Sigmoid colon (tissue), 6 donors: ENCODE measurements at regions not wholly inside any gene's neighbourhood (a gene's known extent, or its start where the extent isn't known, plus 50 kb on each side); places are given as distances from the start of the nearest gene placed in this dataset.

Experiments used
- DNase-seq: peaks from one replicate; pipeline ENCODE4 v3.0.0-alpha.2; 2019
- H3K27ac ChIP-seq, 4 donors: fragments of 200-600 bp; sonication (generic); one replicate each; pipeline ENCODE4 v1.5.1; 2016 to 2019; ENCODE audit warnings: mild to moderate bottlenecking in 1 of 4
- H3K27me3 ChIP-seq, 3 donors: fragments of 200-600 bp; sonication (generic); one replicate each; pipeline ENCODE4 v1.5.1; 2019; ENCODE audit warnings: mild to moderate bottlenecking in 1 of 3
- H3K36me3 ChIP-seq, 4 donors: fragments of 200-600 bp; sonication (generic); one replicate each; pipeline ENCODE4 v1.5.1; 2016 to 2019
- H3K4me1 ChIP-seq, 4 donors: fragments of 200-600 bp; sonication (generic); one replicate each; pipeline ENCODE4 v1.5.1; 2017 to 2019
- H3K4me3 ChIP-seq, 4 donors: fragments of 200-600 bp; sonication (generic); one replicate each; pipeline ENCODE4 v1.5.1; 2017 to 2019; ENCODE audit warnings: mild to moderate bottlenecking in 2 of 4, moderate library complexity in 1 of 4
- H3K9me3 ChIP-seq, 4 donors: fragments of 200-600 bp in 3 of 4; sonication (generic) in 3 of 4; one replicate each; pipeline versions ENCODE4 v1.5.1 to v1.6.1; 2013 to 2019
- EP300 ChIP-seq, 4 donors: sonication (generic); formaldehyde crosslinking; IDR thresholded peaks; one replicate each; pipeline ENCODE4 v1.6.1; 2017; ENCODE audit warnings: antibody characterized with exemption in 4 of 4
- POLR2A ChIP-seq, 2 donors: fragments of 450-650 bp; IDR thresholded peaks; one replicate each; pipeline ENCODE4 v1.6.1; 2016; ENCODE audit warnings: antibody characterized with exemption in 2 of 2, mild to moderate bottlenecking in 2 of 2, moderate library complexity in 2 of 2
- POLR2AphosphoS5 ChIP-seq, 4 donors: sonication (generic); formaldehyde crosslinking; IDR thresholded peaks; one replicate each; pipeline ENCODE4 v1.6.1; 2017; ENCODE audit warnings: antibody characterized with exemption in 4 of 4
- WGBS, 2 donors: extraction: QIAGEN DNeasy Blood & Tissue Kit; methylation state at CpG; one replicate each; pipeline ENCODE4 v1.1.7; 2013; 5-methylcytosine and 5-hydroxymethylcytosine counted together
- intact Hi-C: fragments of 100-400 bp; cut with DNase I; formaldehyde crosslinking; loops from one replicate; pipeline ENCODE4 v1.15.1; 2023
- TF ChIP-seq, protein P1 (sequence below), 4 experiments: fragments of 450-650 bp in 3 of 4; fragments of 200-600 bp in 1 of 4; IDR thresholded peaks; one replicate each; pipeline ENCODE4 v1.5.1; 2016 to 2019; ENCODE audit warnings: antibody characterized with exemption in 4 of 4, mild to moderate bottlenecking in 3 of 4, moderate library complexity in 2 of 4
- donor health status: healthy with polysubstance abuse.
- donor health status: healthy.

DNA sequence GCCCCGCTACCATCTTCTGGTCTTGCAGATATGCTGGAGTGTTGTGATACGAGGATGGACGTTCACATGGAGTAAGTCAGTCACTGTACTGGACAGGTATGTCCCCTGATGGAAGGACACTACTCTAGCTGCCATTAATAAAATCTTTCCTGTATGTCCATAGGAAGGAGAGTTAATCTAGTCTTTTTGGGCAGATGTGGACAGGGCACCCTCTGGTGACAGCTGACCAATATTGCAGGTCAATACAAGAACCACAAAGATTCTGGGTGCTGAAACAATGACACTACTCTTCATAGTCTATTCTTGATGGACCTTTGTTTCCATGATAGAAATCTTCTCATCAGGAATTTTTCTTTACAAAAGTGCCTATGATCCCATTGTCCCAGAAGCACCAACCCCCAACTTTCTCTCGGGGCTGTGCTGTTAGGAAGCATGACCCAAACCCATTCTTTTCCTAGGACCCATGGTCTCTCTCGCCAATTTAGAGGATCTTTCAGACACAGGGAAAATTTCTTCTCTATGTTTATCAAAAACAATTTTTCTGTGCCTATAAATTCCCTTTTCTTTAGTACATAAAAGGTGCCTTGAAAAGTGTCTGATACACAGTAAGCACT, 376.9 kb downstream of the DTWD2 start:
- Histone ChIP-seq H3K27ac (no peak overlapping the region), H3K4me3 (no peak overlapping the region), H3K27me3 (no peaks in the 10 kb centered on the region), H3K9me3 (no peaks in the 10 kb centered on the region), H3K4me1 (no peaks in the 10 kb centered on the region), H3K36me3 (no peaks in the 10 kb centered on the region)
- no peak for DNase-seq
- TF ChIP-seq POLR2A (IDR thresholded peaks at IDR 0.05): no peak
- intact Hi-C loops: no loop called here
- 81 to 87% methylated on average over 5 of the region's 5 CpGs for WGBS, 2 donors

DNA sequence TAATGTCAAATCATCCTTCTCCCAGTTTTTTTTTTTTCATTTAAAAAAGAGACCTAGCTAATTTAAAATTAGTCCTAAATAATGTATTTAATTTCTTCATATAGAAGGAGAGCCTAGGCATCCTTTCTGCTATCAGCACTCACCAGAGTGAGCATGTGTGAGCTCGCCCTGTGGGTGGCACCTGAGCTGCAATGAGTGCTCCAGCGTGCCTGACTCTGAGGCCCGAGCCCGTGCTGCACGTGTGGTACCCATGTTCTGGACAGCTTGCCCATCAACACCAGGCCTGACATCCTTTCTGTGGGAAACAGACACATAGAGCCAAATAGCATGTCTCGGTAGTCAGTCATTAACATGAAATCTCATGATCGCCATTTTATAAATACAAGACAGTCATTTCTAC, 381.4 kb downstream of the DTWD2 start:
- H3K36me3 ChIP-seq: no peaks in the 10 kb centered on the region
- no peak overlapping the region for H3K27ac ChIP-seq
- H3K4me3 ChIP-seq: no peak overlapping the region
- intact Hi-C loops: no loop called here
- TF ChIP-seq EP300 (IDR thresholded peaks at IDR 0.05): no peak
- no peak for TF ChIP-seq POLR2AphosphoS5 (IDR thresholded peaks at IDR 0.05)
- TF ChIP-seq, protein P1, sequence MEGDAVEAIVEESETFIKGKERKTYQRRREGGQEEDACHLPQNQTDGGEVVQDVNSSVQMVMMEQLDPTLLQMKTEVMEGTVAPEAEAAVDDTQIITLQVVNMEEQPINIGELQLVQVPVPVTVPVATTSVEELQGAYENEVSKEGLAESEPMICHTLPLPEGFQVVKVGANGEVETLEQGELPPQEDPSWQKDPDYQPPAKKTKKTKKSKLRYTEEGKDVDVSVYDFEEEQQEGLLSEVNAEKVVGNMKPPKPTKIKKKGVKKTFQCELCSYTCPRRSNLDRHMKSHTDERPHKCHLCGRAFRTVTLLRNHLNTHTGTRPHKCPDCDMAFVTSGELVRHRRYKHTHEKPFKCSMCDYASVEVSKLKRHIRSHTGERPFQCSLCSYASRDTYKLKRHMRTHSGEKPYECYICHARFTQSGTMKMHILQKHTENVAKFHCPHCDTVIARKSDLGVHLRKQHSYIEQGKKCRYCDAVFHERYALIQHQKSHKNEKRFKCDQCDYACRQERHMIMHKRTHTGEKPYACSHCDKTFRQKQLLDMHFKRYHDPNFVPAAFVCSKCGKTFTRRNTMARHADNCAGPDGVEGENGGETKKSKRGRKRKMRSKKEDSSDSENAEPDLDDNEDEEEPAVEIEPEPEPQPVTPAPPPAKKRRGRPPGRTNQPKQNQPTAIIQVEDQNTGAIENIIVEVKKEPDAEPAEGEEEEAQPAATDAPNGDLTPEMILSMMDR (IDR thresholded peaks at IDR 0.05): no peak
- TF ChIP-seq POLR2A (IDR thresholded peaks at IDR 0.05): no peak
- no peaks in the 10 kb centered on the region for H3K4me1 ChIP-seq
- no peak for DNase-seq
- H3K27me3 ChIP-seq: no peaks in the 10 kb centered on the region
- WGBS, 2 donors: 66 to 87% methylated on average over 7 of the region's 7 CpGs
- no peaks in the 10 kb centered on the region for H3K9me3 ChIP-seq

DNA sequence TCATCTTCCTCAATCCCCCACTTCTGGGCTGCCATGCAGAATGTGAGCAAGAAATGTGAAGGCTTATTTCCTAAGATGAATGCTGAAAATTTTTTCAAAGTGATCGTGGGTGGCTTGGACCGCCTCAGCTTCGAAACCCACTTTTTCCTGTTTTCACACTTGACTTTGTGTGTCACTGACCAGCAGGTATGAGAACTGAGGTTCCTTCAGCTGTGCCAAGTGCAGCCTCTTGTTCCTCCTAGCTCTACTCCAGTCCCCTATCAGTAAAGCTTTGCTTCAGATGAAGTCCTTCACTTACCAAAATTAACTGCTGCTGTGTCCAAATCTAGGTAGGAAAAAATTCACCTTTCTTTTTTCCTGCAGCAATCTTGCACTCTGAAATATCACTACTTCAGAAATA, 382.6 kb downstream of the DTWD2 start:
- Histone ChIP-seq H3K9me3 (peaks cover 0 to 2% (median 0%) of the 10 kb centered on the region in 4 donors), H3K4me1 (no peaks in the 10 kb centered on the region), H3K27me3 (no peaks in the 10 kb centered on the region), H3K36me3 (no peaks in the 10 kb centered on the region), H3K27ac (no peak overlapping the region), H3K4me3 (no peak overlapping the region)
- no peak for DNase-seq
- WGBS, 2 donors: 64 to 80% methylated on average over 3 of the region's 3 CpGs
- intact Hi-C loops: no loop called here
- no peak for TF ChIP-seq POLR2AphosphoS5 (IDR thresholded peaks at IDR 0.05)
- no peak for TF ChIP-seq POLR2A (IDR thresholded peaks at IDR 0.05)
- TF ChIP-seq EP300 (IDR thresholded peaks at IDR 0.05): no peak

DNA sequence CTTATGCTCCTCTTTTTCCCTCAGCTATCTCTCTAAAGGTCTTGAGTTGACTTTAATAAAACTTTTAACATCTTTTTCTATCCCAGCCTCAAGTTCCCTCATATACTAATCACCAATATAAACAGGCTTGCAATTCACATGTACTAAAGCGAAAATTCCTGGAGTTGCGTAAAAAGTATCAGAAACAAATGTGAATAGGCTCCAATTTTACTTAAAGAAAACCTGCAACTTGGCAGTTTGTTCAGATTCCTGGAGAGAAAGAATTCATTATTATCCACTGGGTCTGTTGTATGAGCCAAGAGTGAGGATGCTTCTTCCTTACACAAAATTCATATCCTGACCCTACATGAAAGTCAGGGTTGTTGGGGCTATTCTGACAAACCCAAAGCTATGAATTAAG, 384.2 kb downstream of the DTWD2 start:
- intact Hi-C loops: no loop called here
- H3K4me1 ChIP-seq: no peaks in the 10 kb centered on the region
- 45 to 63% methylated on average over 2 of the region's 2 CpGs for WGBS, 2 donors
- no peak for DNase-seq
- no peak overlapping the region for H3K27ac ChIP-seq
- no peaks in the 10 kb centered on the region for H3K27me3 ChIP-seq
- H3K36me3 ChIP-seq: no peaks in the 10 kb centered on the region
- H3K9me3 ChIP-seq: peaks cover 0 to 3% (median 0%) of the 10 kb centered on the region in 4 donors
- no peak overlapping the region for H3K4me3 ChIP-seq
- no peak for TF ChIP-seq POLR2AphosphoS5 (IDR thresholded peaks at IDR 0.05)
- no peak for TF ChIP-seq EP300 (IDR thresholded peaks at IDR 0.05)
- TF ChIP-seq, protein P1 (IDR thresholded peaks at IDR 0.05): no peak
- TF ChIP-seq POLR2A (IDR thresholded peaks at IDR 0.05): no peak

DNA sequence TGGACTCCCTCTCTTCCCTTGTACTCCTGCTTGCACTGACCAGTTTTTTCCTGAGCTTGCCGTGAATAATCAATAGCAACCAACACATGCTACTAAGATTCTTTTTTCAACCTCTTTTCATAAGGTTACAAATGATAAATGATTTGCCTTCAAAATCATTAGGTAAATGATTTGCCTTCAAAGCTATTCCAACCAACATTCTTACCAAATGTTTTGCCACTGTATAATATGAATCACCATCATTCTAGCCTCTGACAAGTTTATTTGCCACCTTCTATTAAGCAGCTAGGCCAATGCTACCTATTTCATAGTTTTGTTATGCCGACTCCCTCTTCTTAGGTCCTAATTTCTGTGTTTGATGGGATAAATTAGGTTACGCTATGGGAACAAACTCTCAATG, 385.1 kb downstream of the DTWD2 start:
- TF ChIP-seq, protein P1 (IDR thresholded peaks at IDR 0.05): no peak
- TF ChIP-seq EP300 (IDR thresholded peaks at IDR 0.05) (no peak), POLR2A (IDR thresholded peaks at IDR 0.05) (no peak), POLR2AphosphoS5 (IDR thresholded peaks at IDR 0.05) (no peak)
- intact Hi-C loops: no loop called here
- no peak for DNase-seq
- Histone ChIP-seq H3K27ac (no peak overlapping the region), H3K4me3 (no peak overlapping the region), H3K4me1 (no peaks in the 10 kb centered on the region), H3K36me3 (no peaks in the 10 kb centered on the region), H3K9me3 (peaks cover 0 to 3% (median 0%) of the 10 kb centered on the region in 4 donors), H3K27me3 (no peaks in the 10 kb centered on the region)
- WGBS, 2 donors: 93 to 94% methylated on average over 3 of the region's 3 CpGs

DNA sequence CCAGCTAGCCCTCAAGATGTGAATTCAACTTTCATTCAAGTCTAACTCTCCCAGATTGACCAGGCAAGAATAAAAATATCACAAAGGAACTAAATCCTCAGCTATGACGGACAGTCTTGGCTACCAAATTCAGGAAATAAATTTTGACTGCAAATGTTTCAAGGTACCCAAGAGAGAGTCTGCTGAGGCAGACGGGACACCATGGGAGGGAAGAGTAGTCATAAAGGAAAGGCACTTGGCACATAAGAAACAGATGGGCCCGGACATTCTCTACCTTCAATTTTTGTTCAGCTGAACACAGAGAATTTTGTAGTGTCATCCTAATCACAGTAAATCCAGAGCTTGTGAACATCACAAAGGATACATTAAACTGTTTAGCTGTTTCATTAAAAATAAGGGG, 390.0 kb downstream of the DTWD2 start:
- no peaks in the 10 kb centered on the region for H3K36me3 ChIP-seq
- TF ChIP-seq POLR2A (IDR thresholded peaks at IDR 0.05) (no peak), POLR2AphosphoS5 (IDR thresholded peaks at IDR 0.05) (no peak), EP300 (IDR thresholded peaks at IDR 0.05) (no peak)
- TF ChIP-seq, protein P1 (IDR thresholded peaks at IDR 0.05): no peak
- DNase-seq: no peak
- H3K4me1 ChIP-seq: no peaks in the 10 kb centered on the region
- WGBS, 2 donors: 85 to 89% methylated on average over 3 of the region's 3 CpGs
- no peaks in the 10 kb centered on the region for H3K27me3 ChIP-seq
- no peak overlapping the region for H3K4me3 ChIP-seq
- intact Hi-C loops: no loop called here
- peaks cover 0 to 3% (median 0%) of the 10 kb centered on the region in 4 donors for H3K9me3 ChIP-seq
- no peak overlapping the region for H3K27ac ChIP-seq
